ENCODE measurements at regions not wholly inside any gene's neighbourhood (a gene's known extent, or its start where the extent isn't known, plus 50 kb on each side); places are given as distances from the start of the nearest gene placed in this dataset.

- FAIRE-seq (no peak), DNase-seq (no peak)
- Histone ChIP-seq H3K4me3 (ENCODE audit: low read length in 3 of 3) (no peak overlapping the region), H3K4me1 (ENCODE audit: control insufficient read depth in 2 of 3, insufficient read depth in 2 of 3, low read depth in 1 of 3, low read length in 3 of 3) (no peaks in the 10 kb centered on the region), H3K27ac (ENCODE audit: low read depth in 2 of 2, low read length in 2 of 2) (no peak overlapping the region), H3K36me3 (ENCODE audit: control insufficient read depth in 2 of 3, insufficient read depth in 3 of 3, low read length in 3 of 3) (no peaks in the 10 kb centered on the region), H3K9ac (ENCODE audit: low read length in 3 of 3) (no peak overlapping the region), H3K9me3 (ENCODE audit: control insufficient read depth in 2 of 3, insufficient read depth in 1 of 3, low read length in 3 of 3) (no peaks in the 10 kb centered on the region), H3K27me3 (ENCODE audit: control insufficient read depth, insufficient read depth, low read length) (no peaks in the 10 kb centered on the region)
- TF ChIP-seq, protein P1, sequence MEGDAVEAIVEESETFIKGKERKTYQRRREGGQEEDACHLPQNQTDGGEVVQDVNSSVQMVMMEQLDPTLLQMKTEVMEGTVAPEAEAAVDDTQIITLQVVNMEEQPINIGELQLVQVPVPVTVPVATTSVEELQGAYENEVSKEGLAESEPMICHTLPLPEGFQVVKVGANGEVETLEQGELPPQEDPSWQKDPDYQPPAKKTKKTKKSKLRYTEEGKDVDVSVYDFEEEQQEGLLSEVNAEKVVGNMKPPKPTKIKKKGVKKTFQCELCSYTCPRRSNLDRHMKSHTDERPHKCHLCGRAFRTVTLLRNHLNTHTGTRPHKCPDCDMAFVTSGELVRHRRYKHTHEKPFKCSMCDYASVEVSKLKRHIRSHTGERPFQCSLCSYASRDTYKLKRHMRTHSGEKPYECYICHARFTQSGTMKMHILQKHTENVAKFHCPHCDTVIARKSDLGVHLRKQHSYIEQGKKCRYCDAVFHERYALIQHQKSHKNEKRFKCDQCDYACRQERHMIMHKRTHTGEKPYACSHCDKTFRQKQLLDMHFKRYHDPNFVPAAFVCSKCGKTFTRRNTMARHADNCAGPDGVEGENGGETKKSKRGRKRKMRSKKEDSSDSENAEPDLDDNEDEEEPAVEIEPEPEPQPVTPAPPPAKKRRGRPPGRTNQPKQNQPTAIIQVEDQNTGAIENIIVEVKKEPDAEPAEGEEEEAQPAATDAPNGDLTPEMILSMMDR (IDR thresholded peaks at IDR 0.05; ENCODE audit: borderline replicate concordance, extremely low read depth, insufficient read depth), result no peak
- intact Hi-C loops (cut with DNase I), result no loop called here
These were observed 196.1 kb downstream of the UBE2E3 start for GRCh38 chr2:181176540-181176939.

GRCh38 chr2:181177376-181177775, 197.0 kb downstream of the UBE2E3 start:
- DNase-seq, result no peak
- TF ChIP-seq, protein P1 (IDR thresholded peaks at IDR 0.05; ENCODE audit: borderline replicate concordance, extremely low read depth, insufficient read depth), result no peak
- intact Hi-C loops (cut with DNase I), result no loop called here
- no peaks in the 10 kb centered on the region for H3K4me1 ChIP-seq (ENCODE audit: control insufficient read depth in 2 of 3, insufficient read depth in 2 of 3, low read depth in 1 of 3, low read length in 3 of 3)
- FAIRE-seq, result no peak
- H3K36me3 ChIP-seq (ENCODE audit: control insufficient read depth in 2 of 3, insufficient read depth in 3 of 3, low read length in 3 of 3), result no peaks in the 10 kb centered on the region
- H3K9ac ChIP-seq (ENCODE audit: low read length in 3 of 3), result no peak overlapping the region
- no peaks in the 10 kb centered on the region for H3K27me3 ChIP-seq (ENCODE audit: control insufficient read depth, insufficient read depth, low read length)
- no peaks in the 10 kb centered on the region for H3K9me3 ChIP-seq (ENCODE audit: control insufficient read depth in 2 of 3, insufficient read depth in 1 of 3, low read length in 3 of 3)
- H3K27ac ChIP-seq (ENCODE audit: low read depth in 2 of 2, low read length in 2 of 2), result no peak overlapping the region
- no peak overlapping the region for H3K4me3 ChIP-seq (ENCODE audit: low read length in 3 of 3)

GRCh38 chr2:181178130-181178529, 197.7 kb downstream of the UBE2E3 start:
- Histone ChIP-seq H3K4me3 (ENCODE audit: low read length in 3 of 3) (no peak overlapping the region), H3K9ac (ENCODE audit: low read length in 3 of 3) (no peak overlapping the region), H3K9me3 (ENCODE audit: control insufficient read depth in 2 of 3, insufficient read depth in 1 of 3, low read length in 3 of 3) (no peaks in the 10 kb centered on the region), H3K4me1 (ENCODE audit: control insufficient read depth in 2 of 3, insufficient read depth in 2 of 3, low read depth in 1 of 3, low read length in 3 of 3) (no peaks in the 10 kb centered on the region), H3K36me3 (ENCODE audit: control insufficient read depth in 2 of 3, insufficient read depth in 3 of 3, low read length in 3 of 3) (no peaks in the 10 kb centered on the region), H3K27me3 (ENCODE audit: control insufficient read depth, insufficient read depth, low read length) (no peaks in the 10 kb centered on the region), H3K27ac (ENCODE audit: low read depth in 2 of 2, low read length in 2 of 2) (no peak overlapping the region)
- FAIRE-seq (no peak), DNase-seq (no peak)
- intact Hi-C loops (cut with DNase I), result no loop called here
- TF ChIP-seq, protein P1 (IDR thresholded peaks at IDR 0.05; ENCODE audit: borderline replicate concordance, extremely low read depth, insufficient read depth), result no peak

DNA sequence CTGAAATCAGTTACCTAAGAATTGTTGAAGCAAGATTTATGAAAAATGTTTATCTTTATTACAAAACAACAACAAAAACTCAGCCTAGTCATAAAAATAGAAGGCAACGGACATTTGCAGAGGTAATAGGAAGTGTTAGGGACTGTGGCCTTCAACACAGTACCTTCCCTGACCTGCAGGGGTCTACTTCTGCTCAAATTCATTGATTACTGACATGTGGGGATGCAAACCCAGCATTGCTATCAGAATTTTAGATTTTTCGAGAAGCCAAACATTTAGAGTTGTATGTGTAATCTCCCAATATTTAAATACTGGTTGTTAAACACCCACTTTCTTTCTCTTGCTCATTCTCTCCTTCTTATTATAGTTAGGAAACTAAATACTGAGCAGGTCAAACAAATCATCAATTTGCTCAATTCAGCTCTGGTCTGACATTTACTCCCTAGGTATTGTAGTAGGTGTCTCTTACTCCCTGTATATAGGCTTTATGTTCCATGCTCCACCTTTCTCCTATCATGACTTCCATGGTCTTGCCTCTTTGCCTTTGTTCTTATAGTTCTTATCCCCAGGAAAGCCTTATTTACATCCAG, 198.5 kb downstream of the UBE2E3 start:
- intact Hi-C loops (cut with DNase I), result no loop called here
- no peak overlapping the region for H3K27ac ChIP-seq (ENCODE audit: low read depth in 2 of 2, low read length in 2 of 2)
- FAIRE-seq (no peak), DNase-seq (no peak)
- no peaks in the 10 kb centered on the region for H3K36me3 ChIP-seq (ENCODE audit: control insufficient read depth in 2 of 3, insufficient read depth in 3 of 3, low read length in 3 of 3)
- no peaks in the 10 kb centered on the region for H3K27me3 ChIP-seq (ENCODE audit: control insufficient read depth, insufficient read depth, low read length)
- TF ChIP-seq, protein P1 (IDR thresholded peaks at IDR 0.05; ENCODE audit: borderline replicate concordance, extremely low read depth, insufficient read depth), result no peak
- no peak overlapping the region for H3K9ac ChIP-seq (ENCODE audit: low read length in 3 of 3)
- no peak overlapping the region for H3K4me3 ChIP-seq (ENCODE audit: low read length in 3 of 3)
- no peaks in the 10 kb centered on the region for H3K4me1 ChIP-seq (ENCODE audit: control insufficient read depth in 2 of 3, insufficient read depth in 2 of 3, low read depth in 1 of 3, low read length in 3 of 3)
- no peaks in the 10 kb centered on the region for H3K9me3 ChIP-seq (ENCODE audit: control insufficient read depth in 2 of 3, insufficient read depth in 1 of 3, low read length in 3 of 3)

Data from kidney (tissue), 13 donors.